ENCODE measurements at regions not wholly inside any gene's neighbourhood (a gene's known extent, or its start where the extent isn't known, plus 50 kb on each side); places are given as distances from the start of the nearest gene placed in this dataset.

DNA sequence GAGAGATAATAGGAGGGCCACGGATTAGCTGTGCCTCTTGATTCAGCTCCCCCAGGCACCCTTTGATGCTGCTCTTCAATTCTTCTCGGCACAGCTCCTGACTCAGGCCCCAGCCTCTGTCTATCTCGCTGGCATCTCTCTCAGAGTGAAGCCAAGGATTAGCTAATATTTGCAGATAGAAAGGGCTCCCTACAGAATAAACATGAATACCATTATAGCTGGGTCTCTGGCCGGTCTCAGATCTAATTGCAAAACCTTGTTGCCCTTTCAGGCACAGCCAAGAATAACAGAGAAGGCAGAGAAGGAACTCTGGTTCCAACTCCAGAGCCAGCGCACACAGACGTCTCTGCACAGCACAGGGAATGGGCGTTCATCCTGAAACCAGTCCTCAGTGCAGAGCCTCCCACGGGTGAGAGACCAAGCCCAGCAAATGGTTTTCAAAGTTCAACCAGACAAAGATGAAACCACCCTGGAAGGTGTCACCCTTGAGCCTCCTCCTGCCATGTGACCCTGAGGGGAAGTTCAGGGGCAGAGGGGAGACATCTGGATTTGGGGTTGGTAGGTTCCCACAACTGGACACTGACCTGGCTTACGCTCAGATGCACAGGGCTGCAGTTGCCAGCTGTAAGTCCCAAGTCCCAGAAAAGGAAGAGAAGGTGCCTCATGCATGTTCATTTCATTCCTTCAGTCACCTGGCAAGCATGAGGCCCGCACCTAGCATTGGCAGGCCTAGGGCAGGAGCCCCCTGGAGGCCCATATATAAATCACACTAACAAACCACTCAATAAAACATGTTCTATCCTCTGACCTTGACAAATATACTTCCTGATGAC is 394.0 kb downstream of the NPHP4 start:
- no peak for DNase-seq (ENCODE audit: low spot score)

GRCh38 chr1:5597171-5597850 is 394.9 kb downstream of the NPHP4 start:
- no peak for DNase-seq (ENCODE audit: low spot score)

GRCh38 chr1:5596651-5597050 is 395.6 kb downstream of the NPHP4 start:
- DNase-seq (ENCODE audit: low spot score) = no peak

- DNase-seq (ENCODE audit: low spot score) = no peak
Observed at GRCh38 chr1:5595531-5596170, 396.6 kb downstream of the NPHP4 start.

GRCh38 chr1:5594056-5594956 is 397.9 kb downstream of the NPHP4 start:
- DNase-seq (ENCODE audit: low spot score) = no peak

GRCh38 chr1:5590717-5591116 is 401.5 kb downstream of the NPHP4 start:
- DNase-seq (ENCODE audit: low spot score) = no peak

GRCh38 chr1:5586629-5587028 is 405.6 kb downstream of the NPHP4 start:
- DNase-seq (ENCODE audit: low spot score) = no peak

DNA sequence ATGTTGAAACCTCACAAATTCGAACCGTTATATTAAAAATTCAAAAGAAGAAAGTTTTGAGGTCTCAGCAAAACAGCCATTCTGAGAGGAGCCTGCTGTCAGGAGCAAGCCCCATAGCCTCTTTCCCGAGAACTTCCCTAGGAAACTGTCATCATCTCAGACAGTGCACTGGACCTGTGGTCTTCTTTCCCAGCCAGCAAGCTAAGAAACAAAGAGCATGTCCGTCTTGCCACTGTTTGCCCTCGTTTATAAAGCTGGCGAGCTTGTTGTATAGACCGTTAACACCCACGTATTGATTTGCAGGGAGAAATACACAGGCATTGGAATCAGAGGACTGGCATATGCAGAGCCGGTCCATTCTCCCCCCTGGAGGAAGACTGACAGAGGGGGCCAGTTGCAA is 407.0 kb downstream of the NPHP4 start:
- no peak for DNase-seq (ENCODE audit: low spot score)

GRCh38 chr1:5580926-5581325 is 411.3 kb downstream of the NPHP4 start:
- no peak for DNase-seq (ENCODE audit: low spot score)

DNA sequence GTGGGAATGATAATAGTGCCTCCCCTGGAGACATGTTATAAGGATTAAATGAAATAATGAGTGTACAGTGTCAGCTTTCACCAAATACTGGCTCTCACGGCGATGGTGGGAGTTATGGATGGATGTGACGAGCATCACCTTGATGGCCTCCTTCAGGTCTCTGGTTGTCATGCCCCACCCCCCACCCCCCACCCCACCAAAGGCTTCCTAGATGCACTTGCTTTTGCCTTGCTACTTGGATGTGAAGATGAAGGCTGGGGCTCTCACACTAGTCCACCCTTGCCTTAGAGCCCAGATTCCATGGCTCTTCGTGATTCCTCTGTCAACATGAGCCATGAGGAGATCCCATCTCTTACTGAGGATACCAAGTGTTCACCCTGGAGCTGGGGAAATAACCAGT is 412.3 kb downstream of the NPHP4 start:
- no peak for DNase-seq (ENCODE audit: low spot score)

DNA sequence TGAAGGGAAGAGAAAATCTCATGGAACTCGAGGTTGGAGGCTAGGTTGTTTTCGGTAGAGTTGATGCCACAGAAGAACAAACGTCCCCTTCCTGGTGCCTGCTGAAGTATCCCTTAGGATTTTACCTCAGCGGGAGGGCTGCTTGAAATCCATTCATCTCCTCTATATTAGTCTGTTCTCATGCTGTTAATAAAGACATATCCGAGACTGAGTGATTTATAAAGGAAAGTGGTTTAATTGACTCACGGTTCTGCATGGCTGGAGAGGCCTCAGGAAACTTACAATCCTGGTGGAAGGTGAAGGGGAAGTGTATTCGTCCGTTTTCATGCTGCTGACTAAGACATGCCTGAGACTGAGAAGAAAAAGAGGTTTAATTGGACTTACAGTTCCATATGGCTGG is 413.5 kb downstream of the NPHP4 start:
- no peak for DNase-seq (ENCODE audit: low spot score)

- no peak for DNase-seq (ENCODE audit: low spot score)
Observed at GRCh38 chr1:5577255-5578040, 414.8 kb downstream of the NPHP4 start.

DNA sequence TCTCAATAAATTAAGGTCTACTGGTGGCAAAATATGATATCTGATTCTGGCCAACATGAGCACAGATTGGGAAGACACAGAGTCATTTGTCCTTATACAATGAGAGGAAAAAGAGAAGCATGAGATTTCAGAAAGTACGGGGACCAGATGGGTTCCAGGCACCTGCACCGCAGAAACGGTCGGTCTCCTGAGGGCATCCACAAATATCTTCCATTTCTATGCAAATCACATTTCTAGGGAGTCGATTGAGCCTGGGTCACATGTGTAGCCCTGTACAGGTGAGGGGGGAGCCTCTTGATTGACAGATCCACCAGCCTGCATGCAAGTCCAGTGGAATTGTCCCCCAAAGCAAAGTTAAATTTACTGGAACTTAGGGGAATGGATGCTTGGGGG is 415.6 kb downstream of the NPHP4 start:
- no peak for DNase-seq (ENCODE audit: low spot score)

- DNase-seq (ENCODE audit: low spot score) = no peak
Observed at GRCh38 chr1:5576011-5576672, 416.1 kb downstream of the NPHP4 start.

GRCh38 chr1:5575396-5575940 is 416.8 kb downstream of the NPHP4 start:
- no peak for DNase-seq (ENCODE audit: low spot score)

- no peak for DNase-seq (ENCODE audit: low spot score)
Observed at GRCh38 chr1:5574641-5575040, 417.6 kb downstream of the NPHP4 start.

- DNase-seq (ENCODE audit: low spot score) = no peak
Observed at GRCh38 chr1:5572794-5573193, 419.4 kb downstream of the NPHP4 start.

DNA sequence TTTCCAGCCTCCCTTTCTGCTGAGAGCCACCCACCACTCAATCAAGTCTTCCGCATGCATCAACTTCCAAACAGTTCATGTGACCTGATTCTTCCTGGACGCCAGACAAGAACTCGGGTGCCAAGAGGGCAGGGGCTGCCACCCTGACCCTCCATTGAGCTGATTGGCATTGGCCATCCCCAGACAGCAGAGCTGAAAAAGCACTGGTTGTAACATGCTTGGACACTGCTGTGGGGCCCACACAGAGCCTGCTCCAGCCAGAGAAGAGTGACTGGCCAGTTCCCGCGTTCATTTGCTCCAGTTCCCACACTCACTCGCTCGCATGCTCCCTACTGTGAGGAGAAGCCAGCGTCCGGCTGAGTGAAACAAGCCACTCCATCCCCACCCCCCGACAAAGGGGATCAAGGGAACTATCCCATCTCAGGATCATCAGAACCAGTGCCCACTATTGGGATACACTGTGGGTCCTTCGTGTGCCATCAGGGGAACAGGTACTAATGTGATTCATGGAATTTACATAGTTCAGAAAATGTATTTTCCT is 420.3 kb downstream of the NPHP4 start:
- no peak for DNase-seq (ENCODE audit: low spot score)

DNA sequence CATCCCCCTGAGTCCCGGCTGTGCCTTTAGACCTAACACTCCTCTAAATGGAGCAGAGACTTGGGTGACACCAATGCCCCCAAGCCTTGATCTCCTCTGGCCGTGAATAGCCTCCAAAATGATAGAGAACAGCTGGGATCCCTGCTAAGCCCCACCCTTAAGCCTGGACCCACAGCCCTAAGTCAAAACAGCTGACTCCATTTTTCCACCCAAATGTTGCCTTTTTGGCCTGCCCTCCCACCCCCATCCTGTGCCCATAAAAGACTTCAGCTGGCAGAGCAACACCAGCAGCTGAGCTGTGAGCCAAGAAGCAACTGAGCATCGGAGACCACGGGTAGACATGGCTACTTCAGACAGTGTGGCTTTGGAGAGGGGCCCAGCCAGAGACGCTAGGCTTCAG is 420.8 kb downstream of the NPHP4 start:
- no peak for DNase-seq (ENCODE audit: low spot score)

- DNase-seq (ENCODE audit: low spot score) = peak; percentile 45
Observed at GRCh38 chr1:5570931-5571330, 421.3 kb downstream of the NPHP4 start.
